GM12878 (cell line): ENCODE measurements at regions not wholly inside any gene's neighbourhood (a gene's known extent, or its start where the extent isn't known, plus 50 kb on each side); places are given as distances from the start of the nearest gene placed in this dataset.
A peak's percentile ranks its signal among the peaks of the same experiment; 100 is the strongest.

ENCODE experiments used
- ATAC-seq: fragments of 200-7000 bp; cut with Tn5 transposase; 3 replicates; pipeline ENCODE4 v1.9.1; 2020; ENCODE audit warnings: mild to moderate bottlenecking, moderate library complexity
- BruUV-seq: library from RNA; stranded (reverse); fragments of 400-500 nt; replicated peaks from 2 replicates; lab custom pipeline; 2021; lab: Mats Ljungman, UMichigan
- CTCF ChIA-PET: fragments of 300-600 bp; sonication (Branson Sonifier 250); formaldehyde crosslinking; extraction: SDS; loops from one replicate; lab custom pipeline; 2021; ENCODE audit warnings: inconsistent platforms; lab: Yijun Ruan, JAX
- POLR2A ChIA-PET: fragments of 350-600 bp; formaldehyde crosslinking; extraction: SDS; loops from one replicate; lab custom pipeline; 2021; ENCODE audit warnings: inconsistent platforms; lab: Charles Lee
- RAD21 ChIA-PET: fragments of 300-600 bp; sonication (Branson Sonifier 250); formaldehyde crosslinking; loops from one replicate; lab custom pipeline; 2023; ENCODE audit warnings: antibody characterized with exemption; ENCODE audit not compliant: unreplicated experiment; lab: Charles Lee
- SMC1A ChIA-PET: fragments of 300-600 bp; sonication (Branson Sonifier 250); formaldehyde crosslinking; loops from one replicate; lab custom pipeline; 2023; ENCODE audit not compliant: unreplicated experiment, uncharacterized antibody; lab: Charles Lee
- DNase-seq: peaks from one replicate; pipeline ENCODE4 v3.0.0-alpha.2; 2011; ENCODE audit warnings: low read depth, low spot score
- FAIRE-seq: peaks from 3 replicates; lab custom pipeline; 2011; peaks lifted over from hg19 to GRCh38; lab: Jason Lieb, UNC
- H2AFZ ChIP-seq: 2 replicates; pipeline ENCODE4 v1.6.0; 2011; ENCODE audit warnings: low read depth, low read length, control low read depth; ENCODE audit not compliant: control insufficient read depth
- H3K27ac ChIP-seq: 2 replicates; pipeline ENCODE4 v1.5.1; 2011; ENCODE audit warnings: control low read depth; ENCODE audit not compliant: control insufficient read depth, insufficient read depth
- H3K27me3 ChIP-seq, 2 experiments: replicated peaks in 1 of 2; 2 replicates each; pipeline versions ENCODE4 v1.6.0 to v1.6.1; 2011; ENCODE audit warnings: low read length in 1 of 2; ENCODE audit not compliant: control insufficient read depth in 2 of 2, insufficient read depth in 2 of 2
- H3K36me3 ChIP-seq, 2 experiments: 2 replicates each; pipeline ENCODE4 v1.5.1; 2011; ENCODE audit warnings: low read length in 1 of 2; ENCODE audit not compliant: control insufficient read depth in 2 of 2, insufficient read depth in 2 of 2
- H3K4me1 ChIP-seq: 2 replicates; pipeline ENCODE4 v1.6.1; 2011; ENCODE audit warnings: mild to moderate bottlenecking, low read length, moderate library complexity, mixed read lengths; ENCODE audit not compliant: control insufficient read depth, insufficient read depth
- H3K4me2 ChIP-seq: 2 replicates; pipeline ENCODE4 v1.6.0; 2011; ENCODE audit warnings: control low read depth; ENCODE audit not compliant: control insufficient read depth, insufficient read depth
- H3K4me3 ChIP-seq: fragments of 200-600 bp; sonication (generic); 2 replicates; pipeline ENCODE4 v1.5.1; 2016
- H3K79me2 ChIP-seq: 2 replicates; pipeline ENCODE4 v1.6.0; 2011; ENCODE audit warnings: low read length; ENCODE audit not compliant: control insufficient read depth, insufficient read depth
- H3K9ac ChIP-seq: 2 replicates; pipeline ENCODE4 v1.8.0; 2011; ENCODE audit warnings: low read length, control low read depth, mixed read lengths; ENCODE audit not compliant: control insufficient read depth, insufficient read depth
- H3K9me3 ChIP-seq: replicated peaks from 3 replicates; pipeline ENCODE4 v1.5.1; 2011; ENCODE audit warnings: mild to moderate bottlenecking, low read length; ENCODE audit not compliant: control insufficient read depth, insufficient read depth
- H4K20me1 ChIP-seq: 2 replicates; pipeline ENCODE4 v1.6.0; 2011; ENCODE audit not compliant: control insufficient read depth, insufficient read depth
- ATF7 ChIP-seq: fragments of 450-650 bp; IDR thresholded peaks from 2 replicates; pipeline ENCODE4 v1.6.1; 2016; ENCODE audit warnings: low read depth, mild to moderate bottlenecking
- BRCA1 ChIP-seq: IDR thresholded peaks from 2 replicates; pipeline ENCODE4 v1.6.1; 2011; ENCODE audit warnings: low read depth, low read length, improper control_type of control experiment
- CTCF ChIP-seq, 3 experiments: IDR thresholded peaks in 2 of 3; conservative IDR thresholded peaks in 1 of 3; 2 replicates each; pipeline ENCODE4 v1.5.1; 2011; ENCODE audit warnings: low read depth in 3 of 3, low read length in 3 of 3, mild to moderate bottlenecking in 3 of 3, control low read depth in 2 of 3, moderate library complexity in 2 of 3, inconsistent platforms in 1 of 3, mixed read lengths in 1 of 3; ENCODE audit not compliant: control insufficient read depth in 2 of 3, insufficient read depth in 1 of 3; ENCODE audit errors: extremely low read depth in 1 of 3
- EED ChIP-seq: sonication (generic); IDR thresholded peaks from 2 replicates; pipeline ENCODE4 v1.6.1; 2016; ENCODE audit warnings: antibody characterized with exemption, low read depth
- KDM1A ChIP-seq: fragments of 200-600 bp; sonication (generic); IDR thresholded peaks from 2 replicates; pipeline ENCODE4 v1.6.1; 2016; ENCODE audit warnings: borderline replicate concordance
- MEF2B ChIP-seq: fragments of 450-650 bp; IDR thresholded peaks from 2 replicates; pipeline ENCODE4 v1.6.1; 2018; ENCODE audit warnings: mild to moderate bottlenecking, moderate library complexity; ENCODE audit not compliant: partially characterized antibody, poor library complexity, severe bottlenecking
- MTA2 ChIP-seq: fragments of 450-650 bp; IDR thresholded peaks from 2 replicates; pipeline ENCODE4 v1.6.1; 2016; ENCODE audit warnings: low read depth, mild to moderate bottlenecking, moderate library complexity
- MYB ChIP-seq: fragments of 150-350 bp; IDR thresholded peaks from 2 replicates; pipeline ENCODE4 v1.6.1; 2014; ENCODE audit warnings: mild to moderate bottlenecking, low read depth, low read length, borderline replicate concordance
- POU2F2 ChIP-seq: IDR thresholded peaks from 3 replicates; pipeline ENCODE4 v1.6.1; 2011; ENCODE audit warnings: low read depth, mild to moderate bottlenecking, low read length, borderline replicate concordance
- RELA ChIP-seq: fragments of 450-650 bp; IDR thresholded peaks from 2 replicates; pipeline ENCODE4 v1.8.0; 2014; ENCODE audit warnings: borderline replicate concordance; ENCODE audit not compliant: partially characterized antibody
- RUNX3 ChIP-seq: IDR thresholded peaks from 2 replicates; pipeline ENCODE4 v1.6.1; 2012; ENCODE audit warnings: low read length, inconsistent platforms
- SMARCA5 ChIP-seq: fragments of 450-650 bp; IDR thresholded peaks from 2 replicates; pipeline ENCODE4 v1.6.1; 2017; ENCODE audit warnings: mild to moderate bottlenecking
- SMC3 ChIP-seq: IDR thresholded peaks from 2 replicates; pipeline ENCODE4 v1.6.1; 2011; ENCODE audit warnings: low read length, improper control_type of control experiment, borderline replicate concordance
- ZNF207 ChIP-seq: fragments of 450-650 bp; IDR thresholded peaks from 2 replicates; pipeline ENCODE4 v1.6.1; 2014; ENCODE audit warnings: antibody characterized with exemption, mild to moderate bottlenecking, borderline replicate concordance
- WGBS: methylation state at CpG from one replicate; pipeline ENCODE4 v1.1.6; 2016; ENCODE audit warnings: low lambda C conversion rate; ENCODE audit not compliant: insufficient replicate concordance, insufficient coverage; ENCODE audit errors: missing lambda C conversion rate; 5-methylcytosine and 5-hydroxymethylcytosine counted together
- in situ Hi-C: fragments of 300-500 bp; cut with MboI; formaldehyde crosslinking; loops from 9 replicates; pipeline ENCODE4 v1.14.3; 2018; ENCODE audit warnings: mixed read lengths
- intact Hi-C: fragments of 100-400 bp; cut with micrococcal nuclease; formaldehyde crosslinking; loops from one replicate; pipeline ENCODE4 v1.14.2; 2022; ENCODE audit not compliant: unreplicated experiment

GRCh38 chr2:7111626-7112025 is 194.4 kb downstream of the RNF144A start:
- DNase-seq (no peak), ATAC-seq (peak; percentile 36; the same call in 2 of the 3 replicates), FAIRE-seq (no peak)
- no peak overlapping the region for H3K4me2 ChIP-seq
- in situ Hi-C loops = no loop called here
- H3K9me3 ChIP-seq = no peaks in the 10 kb centered on the region; the same call in 2 of the 3 replicates
- H4K20me1 ChIP-seq = no peaks in the 10 kb centered on the region
- H2AFZ ChIP-seq = no peak overlapping the region
- ChIA-PET RAD21 (no interaction called here), SMC1A (interaction anchor here (1.5 kb wide), 1 partner anchor 14 kb away, joined by 10 read pairs; no protein-coding TSS in a partner anchor), POLR2A (no interaction called here)
- H3K4me1 ChIP-seq = no peaks in the 10 kb centered on the region
- no peaks in the 10 kb centered on the region for H3K27me3 ChIP-seq
- H3K79me2 ChIP-seq = no peaks in the 10 kb centered on the region
- no peak overlapping the region for H3K4me3 ChIP-seq
- intact Hi-C loops = no loop called here
- H3K9ac ChIP-seq = no peak overlapping the region
- H3K27ac ChIP-seq = no peak overlapping the region
- peak in 2 of 3 experiments; percentile 18 to 19; a peak in 2 of 6 replicates for TF ChIP-seq CTCF (IDR thresholded peaks at IDR 0.05 in 2 of 3, conservative IDR thresholded peaks at IDR 0.05 in 1 of 3; ENCODE audit: control insufficient read depth in 2 of 3, extremely low read depth in 1 of 3, insufficient read depth in 1 of 3, low read depth in 3 of 3, low read length in 3 of 3)
- no peak for TF ChIP-seq MYB
- peak; percentile 21; the same call in 1 of the 2 replicates for TF ChIP-seq SMC3
- TF ChIP-seq MTA2 = no peak
- TF ChIP-seq, all 136 proteins: peak for 2
- H3K36me3 ChIP-seq = no peaks in the 10 kb centered on the region
- CTCF ChIA-PET = interaction anchor here (1.1 to 9.1 kb wide), 4 partner anchors 14 to 76 kb away, joined by 3 to 100 read pairs (median 3); no protein-coding TSS in a partner anchor
- BruUV-seq = no TSS peak

- POLR2A ChIA-PET = no interaction called here
- ATAC-seq (peak; percentile 78), FAIRE-seq (no peak), DNase-seq (peak; percentile 27)
- RAD21 ChIA-PET = interaction anchor here (0.6 to 2.6 kb wide), 5 partner anchors 18 to 313 kb away, joined by 3 to 11 read pairs (median 3); no protein-coding TSS in a partner anchor
- SMC1A ChIA-PET = interaction anchor here (0.6 to 1.7 kb wide), 5 partner anchors 15 to 1629 kb away, joined by 3 to 4 read pairs (median 4); no protein-coding TSS in a partner anchor
- no peaks in the 10 kb centered on the region for H4K20me1 ChIP-seq
- no peaks in the 10 kb centered on the region; the same call in 2 of the 3 replicates for H3K9me3 ChIP-seq
- H3K27ac ChIP-seq = no peak overlapping the region
- no peak overlapping the region for H3K4me2 ChIP-seq
- H3K79me2 ChIP-seq = no peaks in the 10 kb centered on the region
- H3K9ac ChIP-seq = no peak overlapping the region
- no peaks in the 10 kb centered on the region for H3K4me1 ChIP-seq
- WGBS = 0% methylated on average over 2 of the region's 2 CpGs
- H2AFZ ChIP-seq = no peak overlapping the region
- CTCF ChIA-PET = interaction anchor here (0.7 to 9.1 kb wide), 4 partner anchors 18 to 651 kb away, joined by 3 to 100 read pairs (median 4); no protein-coding TSS in a partner anchor
- H3K27me3 ChIP-seq = no peaks in the 10 kb centered on the region
- no peaks in the 10 kb centered on the region for H3K36me3 ChIP-seq
- intact Hi-C loops (no loop called here), in situ Hi-C loops (no loop called here)
- no TSS peak for BruUV-seq
- no peak overlapping the region for H3K4me3 ChIP-seq
- no peak for TF ChIP-seq ATF7
- TF ChIP-seq KDM1A = no peak
- TF ChIP-seq EED = no peak
- TF ChIP-seq RELA = no peak
- no peak for TF ChIP-seq POU2F2
- no peak for TF ChIP-seq RUNX3
- TF ChIP-seq MEF2B = peak; percentile 30
- 0 out of 2 replicates have a peak, but pooled peaks have one; percentile 49 for TF ChIP-seq SMARCA5
- no peak for TF ChIP-seq ZNF207
- no peak for TF ChIP-seq BRCA1
These were observed 198.2 kb downstream of the RNF144A start for GRCh38 chr2:7115364-7115763.
